ENCODE measurements at regions not wholly inside any gene's neighbourhood (a gene's known extent, or its start where the extent isn't known, plus 50 kb on each side); places are given as distances from the start of the nearest gene placed in this dataset.

- no peak for TF ChIP-seq POLR2AphosphoS5 (IDR thresholded peaks at IDR 0.05)
- no peak for TF ChIP-seq EP300 (conservative IDR thresholded peaks at IDR 0.05; ENCODE audit: poor library complexity, severe bottlenecking)
- TF ChIP-seq SMC3 (conservative IDR thresholded peaks at IDR 0.05; ENCODE audit: poor library complexity): no peak
- no peak for TF ChIP-seq CTCF (IDR thresholded peaks at IDR 0.05; ENCODE audit: poor library complexity, severe bottlenecking)
- TF ChIP-seq EZH2 (IDR thresholded peaks at IDR 0.05; ENCODE audit: borderline replicate concordance, insufficient read depth, low read length, poor library complexity, severe bottlenecking): no peak
- TF ChIP-seq TAF1 (IDR thresholded peaks at IDR 0.05; ENCODE audit: low read depth): no peak
- TF ChIP-seq MXI1 (conservative IDR thresholded peaks at IDR 0.05; ENCODE audit: poor library complexity, severe bottlenecking): no peak
- TF ChIP-seq, protein P1, sequence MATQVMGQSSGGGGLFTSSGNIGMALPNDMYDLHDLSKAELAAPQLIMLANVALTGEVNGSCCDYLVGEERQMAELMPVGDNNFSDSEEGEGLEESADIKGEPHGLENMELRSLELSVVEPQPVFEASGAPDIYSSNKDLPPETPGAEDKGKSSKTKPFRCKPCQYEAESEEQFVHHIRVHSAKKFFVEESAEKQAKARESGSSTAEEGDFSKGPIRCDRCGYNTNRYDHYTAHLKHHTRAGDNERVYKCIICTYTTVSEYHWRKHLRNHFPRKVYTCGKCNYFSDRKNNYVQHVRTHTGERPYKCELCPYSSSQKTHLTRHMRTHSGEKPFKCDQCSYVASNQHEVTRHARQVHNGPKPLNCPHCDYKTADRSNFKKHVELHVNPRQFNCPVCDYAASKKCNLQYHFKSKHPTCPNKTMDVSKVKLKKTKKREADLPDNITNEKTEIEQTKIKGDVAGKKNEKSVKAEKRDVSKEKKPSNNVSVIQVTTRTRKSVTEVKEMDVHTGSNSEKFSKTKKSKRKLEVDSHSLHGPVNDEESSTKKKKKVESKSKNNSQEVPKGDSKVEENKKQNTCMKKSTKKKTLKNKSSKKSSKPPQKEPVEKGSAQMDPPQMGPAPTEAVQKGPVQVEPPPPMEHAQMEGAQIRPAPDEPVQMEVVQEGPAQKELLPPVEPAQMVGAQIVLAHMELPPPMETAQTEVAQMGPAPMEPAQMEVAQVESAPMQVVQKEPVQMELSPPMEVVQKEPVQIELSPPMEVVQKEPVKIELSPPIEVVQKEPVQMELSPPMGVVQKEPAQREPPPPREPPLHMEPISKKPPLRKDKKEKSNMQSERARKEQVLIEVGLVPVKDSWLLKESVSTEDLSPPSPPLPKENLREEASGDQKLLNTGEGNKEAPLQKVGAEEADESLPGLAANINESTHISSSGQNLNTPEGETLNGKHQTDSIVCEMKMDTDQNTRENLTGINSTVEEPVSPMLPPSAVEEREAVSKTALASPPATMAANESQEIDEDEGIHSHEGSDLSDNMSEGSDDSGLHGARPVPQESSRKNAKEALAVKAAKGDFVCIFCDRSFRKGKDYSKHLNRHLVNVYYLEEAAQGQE (IDR thresholded peaks at IDR 0.05; ENCODE audit: borderline replicate concordance): no peak
- no peak for TF ChIP-seq RAD21 (conservative IDR thresholded peaks at IDR 0.05)
- no peak overlapping the region for H3K9ac ChIP-seq (ENCODE audit: low read length)
- H3K9me3 ChIP-seq (ENCODE audit: low read length): no peaks in the 10 kb centered on the region
- H3K27me3 ChIP-seq (ENCODE audit: insufficient read depth, low read depth, low read length): no peaks in the 10 kb centered on the region
- H3K27ac ChIP-seq (ENCODE audit: low read length): no peak overlapping the region
- no peaks in the 10 kb centered on the region for H3K9me2 ChIP-seq (ENCODE audit: insufficient read depth, low read length)
- H3K4me3 ChIP-seq (ENCODE audit: low read length): no peak overlapping the region
- no peak overlapping the region for H2AFZ ChIP-seq (ENCODE audit: low read depth, low read length)
- H3K79me2 ChIP-seq (replicated peaks; ENCODE audit: insufficient read depth, low read length): no peaks in the 10 kb centered on the region
- H4K20me1 ChIP-seq (ENCODE audit: insufficient read depth): no peaks in the 10 kb centered on the region
- no peaks in the 10 kb centered on the region for H3K36me3 ChIP-seq (ENCODE audit: insufficient read depth, low read length)
- no peak overlapping the region for H3K4me2 ChIP-seq (ENCODE audit: low read length)
- no peaks in the 10 kb centered on the region for H3F3A ChIP-seq (ENCODE audit: insufficient read depth, low read length, poor library complexity, severe bottlenecking)
Measured at GRCh38 chr20:43361526-43361925, 96.2 kb upstream of the SRSF6 start.

- no peaks in the 10 kb centered on the region for H3K79me2 ChIP-seq (replicated peaks; ENCODE audit: insufficient read depth, low read length)
- no peaks in the 10 kb centered on the region for H3K36me3 ChIP-seq (ENCODE audit: insufficient read depth, low read length)
- no peak overlapping the region for H3K4me3 ChIP-seq (ENCODE audit: low read length)
Measured at GRCh38 chr20:43360016-43360415, 97.7 kb upstream of the SRSF6 start.

More at GRCh38 chr20:43360016-43360415, 97.7 kb upstream of the SRSF6 start:
- H3K9ac ChIP-seq (ENCODE audit: low read length): no peak overlapping the region
- no peak overlapping the region for H3K27ac ChIP-seq (ENCODE audit: low read length)
- H3F3A ChIP-seq (ENCODE audit: insufficient read depth, low read length, poor library complexity, severe bottlenecking): no peaks in the 10 kb centered on the region
- no peaks in the 10 kb centered on the region for H3K9me3 ChIP-seq (ENCODE audit: low read length)
- no peak overlapping the region for H3K4me2 ChIP-seq (ENCODE audit: low read length)
- no peaks in the 10 kb centered on the region for H3K9me2 ChIP-seq (ENCODE audit: insufficient read depth, low read length)
- H2AFZ ChIP-seq (ENCODE audit: low read depth, low read length): no peak overlapping the region
- TF ChIP-seq EP300 (conservative IDR thresholded peaks at IDR 0.05; ENCODE audit: poor library complexity, severe bottlenecking): no peak
- TF ChIP-seq, protein P1 (IDR thresholded peaks at IDR 0.05; ENCODE audit: borderline replicate concordance): no peak
- no peak for TF ChIP-seq EZH2 (IDR thresholded peaks at IDR 0.05; ENCODE audit: borderline replicate concordance, insufficient read depth, low read length, poor library complexity, severe bottlenecking)
- no peak for TF ChIP-seq TAF1 (IDR thresholded peaks at IDR 0.05; ENCODE audit: low read depth)
- H3K27me3 ChIP-seq (ENCODE audit: insufficient read depth, low read depth, low read length): no peaks in the 10 kb centered on the region
- no peaks in the 10 kb centered on the region for H4K20me1 ChIP-seq (ENCODE audit: insufficient read depth)

Data from neural cell (in vitro differentiated cells).